ENCODE measurements at regions not wholly inside any gene's neighbourhood (a gene's known extent, or its start where the extent isn't known, plus 50 kb on each side); places are given as distances from the start of the nearest gene placed in this dataset.

DNA sequence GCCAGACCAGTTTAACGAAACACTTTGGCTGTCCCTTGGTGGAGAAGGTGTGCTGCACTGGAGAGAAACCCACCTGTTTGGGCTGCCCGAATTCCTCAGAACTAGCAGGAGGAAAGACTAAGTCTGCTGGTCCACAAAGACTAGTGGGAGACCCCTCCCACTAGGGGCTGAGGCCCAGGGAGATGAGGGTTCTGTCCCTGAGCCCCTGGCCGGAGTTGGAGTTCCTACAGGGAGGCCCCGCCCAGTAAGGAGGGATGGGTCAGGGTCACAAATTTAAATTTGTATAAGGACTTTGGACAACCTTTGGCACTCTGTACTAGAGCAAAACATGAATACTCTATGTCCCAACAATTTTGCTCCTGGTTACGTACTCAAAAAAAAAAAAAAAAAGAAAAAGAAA lies 200.8 kb upstream of the C11orf87 start:
- Histone ChIP-seq H3K4me3 (IDR thresholded peaks at IDR 0.05; ENCODE audit: insufficient read depth, low read depth, low read length) (no peak overlapping the region), H3K4me1 (ENCODE audit: low read depth, poor library complexity, severe bottlenecking) (no peaks in the 10 kb centered on the region), H2AFZ (ENCODE audit: low read depth) (no peak overlapping the region), H3K36me3 (ENCODE audit: insufficient read depth) (no peaks in the 10 kb centered on the region), H3K27ac (no peak overlapping the region), H3K27me3 (ENCODE audit: insufficient read depth, low read depth) (no peaks in the 10 kb centered on the region), H4K20me1 (ENCODE audit: insufficient read depth) (no peaks in the 10 kb centered on the region), H3K79me2 (ENCODE audit: insufficient read depth, low read depth) (no peaks in the 10 kb centered on the region), H3K4me2 (no peak overlapping the region), H3K9ac (no peak overlapping the region)
- TF ChIP-seq, protein P1, sequence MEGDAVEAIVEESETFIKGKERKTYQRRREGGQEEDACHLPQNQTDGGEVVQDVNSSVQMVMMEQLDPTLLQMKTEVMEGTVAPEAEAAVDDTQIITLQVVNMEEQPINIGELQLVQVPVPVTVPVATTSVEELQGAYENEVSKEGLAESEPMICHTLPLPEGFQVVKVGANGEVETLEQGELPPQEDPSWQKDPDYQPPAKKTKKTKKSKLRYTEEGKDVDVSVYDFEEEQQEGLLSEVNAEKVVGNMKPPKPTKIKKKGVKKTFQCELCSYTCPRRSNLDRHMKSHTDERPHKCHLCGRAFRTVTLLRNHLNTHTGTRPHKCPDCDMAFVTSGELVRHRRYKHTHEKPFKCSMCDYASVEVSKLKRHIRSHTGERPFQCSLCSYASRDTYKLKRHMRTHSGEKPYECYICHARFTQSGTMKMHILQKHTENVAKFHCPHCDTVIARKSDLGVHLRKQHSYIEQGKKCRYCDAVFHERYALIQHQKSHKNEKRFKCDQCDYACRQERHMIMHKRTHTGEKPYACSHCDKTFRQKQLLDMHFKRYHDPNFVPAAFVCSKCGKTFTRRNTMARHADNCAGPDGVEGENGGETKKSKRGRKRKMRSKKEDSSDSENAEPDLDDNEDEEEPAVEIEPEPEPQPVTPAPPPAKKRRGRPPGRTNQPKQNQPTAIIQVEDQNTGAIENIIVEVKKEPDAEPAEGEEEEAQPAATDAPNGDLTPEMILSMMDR (conservative IDR thresholded peaks at IDR 0.05; ENCODE audit: low read depth, low read length), result no peak

DNA sequence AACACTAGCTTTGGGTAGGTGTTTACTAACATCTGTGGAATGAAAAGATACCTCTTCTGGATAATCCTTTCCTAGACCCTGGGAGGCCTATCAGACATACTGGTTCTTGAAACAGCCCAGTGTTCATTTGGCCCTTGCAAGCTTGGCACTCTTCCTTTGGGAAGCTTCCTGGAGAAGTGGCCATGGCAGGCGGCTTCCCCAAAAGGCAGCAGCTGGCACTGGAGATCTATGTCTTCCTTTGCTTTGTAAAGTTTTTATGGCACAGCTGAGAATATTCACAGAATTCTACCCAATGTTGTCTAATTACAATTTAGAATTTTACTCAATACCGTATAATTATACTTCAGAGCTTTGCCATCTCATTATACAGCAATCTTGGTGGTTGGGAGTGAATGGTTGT lies 199.2 kb upstream of the C11orf87 start:
- Histone ChIP-seq H3K79me2 (ENCODE audit: insufficient read depth, low read depth) (no peaks in the 10 kb centered on the region), H3K9ac (no peak overlapping the region)
- TF ChIP-seq, protein P1 (conservative IDR thresholded peaks at IDR 0.05; ENCODE audit: low read depth, low read length), result no peak

DNA sequence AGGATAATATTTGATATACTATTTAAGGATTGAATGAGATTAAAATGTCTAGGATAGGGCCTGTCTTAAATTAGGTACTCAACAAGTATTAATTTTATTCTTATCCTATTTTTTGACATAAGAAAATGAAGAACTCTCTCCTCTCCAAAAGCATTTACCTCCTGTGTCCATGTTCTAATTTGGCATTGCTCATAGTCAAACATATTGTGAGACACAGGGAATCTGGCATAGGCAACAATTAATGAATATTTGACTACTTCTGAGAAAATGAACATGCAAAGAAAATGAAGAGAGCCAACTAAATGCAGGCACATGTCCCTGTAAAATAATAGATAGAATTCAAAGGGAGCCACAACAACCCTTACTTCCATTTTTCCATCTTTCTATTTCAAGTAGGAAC lies 198.5 kb upstream of the C11orf87 start:
- Histone ChIP-seq H3K36me3 (ENCODE audit: insufficient read depth) (no peaks in the 10 kb centered on the region), H3K4me3 (IDR thresholded peaks at IDR 0.05; ENCODE audit: insufficient read depth, low read depth, low read length) (no peak overlapping the region), H3K9ac (no peak overlapping the region), H3K27ac (no peak overlapping the region), H3K4me1 (ENCODE audit: low read depth, poor library complexity, severe bottlenecking) (no peaks in the 10 kb centered on the region), H3K27me3 (ENCODE audit: insufficient read depth, low read depth) (no peaks in the 10 kb centered on the region), H3K79me2 (ENCODE audit: insufficient read depth, low read depth) (no peaks in the 10 kb centered on the region), H2AFZ (ENCODE audit: low read depth) (no peak overlapping the region), H3K4me2 (no peak overlapping the region), H4K20me1 (ENCODE audit: insufficient read depth) (no peaks in the 10 kb centered on the region)
- TF ChIP-seq, protein P1 (conservative IDR thresholded peaks at IDR 0.05; ENCODE audit: low read depth, low read length), result no peak

More for the DNA sequence above, 199.2 kb upstream of the C11orf87 start:
- H3K4me2 ChIP-seq, result no peak overlapping the region
- H3K36me3 ChIP-seq (ENCODE audit: insufficient read depth), result no peaks in the 10 kb centered on the region
- no peaks in the 10 kb centered on the region for H3K4me1 ChIP-seq (ENCODE audit: low read depth, poor library complexity, severe bottlenecking)
- no peaks in the 10 kb centered on the region for H3K27me3 ChIP-seq (ENCODE audit: insufficient read depth, low read depth)
- H2AFZ ChIP-seq (ENCODE audit: low read depth), result no peak overlapping the region
- H4K20me1 ChIP-seq (ENCODE audit: insufficient read depth), result no peaks in the 10 kb centered on the region
- no peak overlapping the region for H3K4me3 ChIP-seq (IDR thresholded peaks at IDR 0.05; ENCODE audit: insufficient read depth, low read depth, low read length)
- H3K27ac ChIP-seq, result no peak overlapping the region

DNA sequence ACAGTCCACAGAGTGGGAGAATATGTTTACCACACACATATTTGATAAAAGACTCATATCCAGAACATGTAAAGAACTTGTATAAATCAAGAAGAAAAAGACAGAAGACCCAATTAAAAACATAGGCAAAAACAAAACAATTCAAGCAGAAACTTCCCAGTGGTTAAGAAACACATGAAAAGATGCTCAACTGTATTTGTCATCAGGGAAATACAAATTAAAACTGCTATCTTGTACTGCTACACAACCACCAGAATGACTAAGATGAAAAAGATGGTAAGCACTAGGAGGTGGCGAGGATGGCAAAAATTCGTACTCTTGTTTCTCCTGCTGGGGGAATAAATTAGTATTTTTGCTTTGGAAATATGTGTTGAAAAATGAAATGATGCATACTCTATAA lies 192.3 kb upstream of the C11orf87 start:
- H3K27ac ChIP-seq, result no peak overlapping the region
- H3K4me2 ChIP-seq, result no peak overlapping the region
- H2AFZ ChIP-seq (ENCODE audit: low read depth), result no peak overlapping the region
- H3K36me3 ChIP-seq (ENCODE audit: insufficient read depth), result no peaks in the 10 kb centered on the region
- H4K20me1 ChIP-seq (ENCODE audit: insufficient read depth), result no peaks in the 10 kb centered on the region
- H3K79me2 ChIP-seq (ENCODE audit: insufficient read depth, low read depth), result no peaks in the 10 kb centered on the region
- no peak overlapping the region for H3K9ac ChIP-seq
- TF ChIP-seq, protein P1 (conservative IDR thresholded peaks at IDR 0.05; ENCODE audit: low read depth, low read length), result no peak
- no peaks in the 10 kb centered on the region for H3K27me3 ChIP-seq (ENCODE audit: insufficient read depth, low read depth)
- H3K4me3 ChIP-seq (IDR thresholded peaks at IDR 0.05; ENCODE audit: insufficient read depth, low read depth, low read length), result no peak overlapping the region
- no peaks in the 10 kb centered on the region for H3K4me1 ChIP-seq (ENCODE audit: low read depth, poor library complexity, severe bottlenecking)
